HepG2 (cell line): ENCODE measurements at regions not wholly inside any gene's neighbourhood (a gene's known extent, or its start where the extent isn't known, plus 50 kb on each side); places are given as distances from the start of the nearest gene placed in this dataset.
A peak's percentile ranks its signal among the peaks of the same experiment; 100 is the strongest.

Experiments
- ATAC-seq: fragments of 200-7000 bp; cut with Tn5 transposase; 3 replicates; pipeline ENCODE4 v1.9.1; 2020; ENCODE audit warnings: mild to moderate bottlenecking, moderate library complexity
- BruUV-seq: library from RNA; stranded (reverse); fragments of 400-500 nt; replicated peaks from 2 replicates; lab custom pipeline; 2021; lab: Mats Ljungman, UMichigan
- CTCF ChIA-PET: fragments of 300-600 bp; formaldehyde crosslinking; extraction: SDS; loops from one replicate; lab custom pipeline; 2021; ENCODE audit warnings: low total read pairs, inconsistent platforms, low intra/inter-chr PET ratio; lab: Yijun Ruan, JAX
- POLR2A ChIA-PET: fragments of 350-600 bp; sonication (Branson Sonifier 250); formaldehyde crosslinking; loops from one replicate; lab custom pipeline; 2020; ENCODE audit warnings: antibody characterized with exemption, inconsistent platforms; lab: Yijun Ruan, JAX
- DNase-seq: peaks from one replicate; pipeline ENCODE4 v3.0.0-alpha.2; 2015; ENCODE audit warnings: low spot score
- FAIRE-seq: peaks from 3 replicates; lab custom pipeline; 2011; peaks lifted over from hg19 to GRCh38; lab: Jason Lieb, UNC
- H2AFZ ChIP-seq: one replicate; pipeline ENCODE4 v1.6.1; 2011; ENCODE audit warnings: low read length, inconsistent platforms
- H3K27ac ChIP-seq: fragments of 300-600 bp; 3 replicates; pipeline ENCODE4 v1.8.0; 2011; ENCODE audit warnings: mixed run types, mild to moderate bottlenecking, mixed read lengths, low read length, inconsistent platforms; ENCODE audit not compliant: insufficient read depth; ENCODE audit errors: extremely low read length
- H3K27me3 ChIP-seq, 2 experiments: fragments of 200-600 bp in 1 of 2; 2 replicates in 1 of 2; 3 replicates in 1 of 2; pipeline versions ENCODE4 v1.6.0 to v1.8.0; 2011; ENCODE audit warnings: low read length in 2 of 2, mild to moderate bottlenecking in 2 of 2, moderate library complexity in 2 of 2, inconsistent platforms in 1 of 2; ENCODE audit not compliant: insufficient read depth in 2 of 2, control insufficient read depth in 1 of 2
- H3K36me3 ChIP-seq, 2 experiments: fragments of 200-600 bp in 1 of 2; replicated peaks in 1 of 2; 2 replicates in 1 of 2; 3 replicates in 1 of 2; pipeline versions ENCODE4 v1.5.1 to v1.8.0; 2011; ENCODE audit warnings: low read length in 2 of 2, inconsistent platforms in 1 of 2; ENCODE audit not compliant: insufficient read depth in 2 of 2, control insufficient read depth in 1 of 2
- H3K4me1 ChIP-seq: 2 replicates; pipeline ENCODE4 v1.5.1; 2012; ENCODE audit warnings: low read length, inconsistent platforms; ENCODE audit not compliant: insufficient read depth
- H3K4me2 ChIP-seq: 2 replicates; pipeline ENCODE4 v1.6.0; 2011; ENCODE audit warnings: low read depth, low read length, inconsistent platforms
- H3K4me3 ChIP-seq, 3 experiments: fragments of 200-600 bp in 1 of 3; sonication (generic), shearing (Covaris generic) in 1 of 3; replicated peaks in 1 of 3; 2 replicates each; pipeline ENCODE4 v1.5.1; 2011 to 2016; ENCODE audit warnings: low read length in 3 of 3, inconsistent platforms in 2 of 3, low read depth in 2 of 3, mild to moderate bottlenecking in 2 of 3, control low read depth in 1 of 3, mixed read lengths in 1 of 3; ENCODE audit not compliant: insufficient read depth in 1 of 3
- H3K79me2 ChIP-seq: one replicate; pipeline ENCODE4 v1.6.1; 2011; ENCODE audit warnings: low read length, inconsistent platforms; ENCODE audit not compliant: insufficient read depth
- H3K9ac ChIP-seq: 2 replicates; pipeline ENCODE4 v1.6.0; 2011; ENCODE audit warnings: mild to moderate bottlenecking, low read depth, low read length, inconsistent platforms; ENCODE audit not compliant: insufficient read depth
- H3K9me3 ChIP-seq: 2 replicates; pipeline ENCODE4 v1.5.1; 2012; ENCODE audit warnings: mild to moderate bottlenecking, low read length
- H4K20me1 ChIP-seq: 2 replicates; pipeline ENCODE4 v1.6.0; 2011; ENCODE audit warnings: inconsistent platforms, mild to moderate bottlenecking, low read length, moderate library complexity; ENCODE audit not compliant: insufficient read depth
- DMTF1 ChIP-seq: sonication (generic); formaldehyde crosslinking; IDR thresholded peaks from 2 replicates; pipeline ENCODE4 v1.4.0; 2020; ENCODE audit warnings: mild to moderate bottlenecking, missing genetic modification reagents
- HDAC2 ChIP-seq: sonication (generic); formaldehyde crosslinking; IDR thresholded peaks from 2 replicates; pipeline ENCODE4 v1.4.0; 2020; ENCODE audit warnings: missing genetic modification reagents
- KDM5A ChIP-seq: fragments of 200-600 bp; sonication (generic); IDR thresholded peaks from 2 replicates; pipeline ENCODE4 v1.7.0; 2018; ENCODE audit warnings: antibody characterized with exemption, mild to moderate bottlenecking, low read length, borderline replicate concordance
- NFIC ChIP-seq: IDR thresholded peaks from 2 replicates; pipeline ENCODE4 v1.6.1; 2012; ENCODE audit warnings: mild to moderate bottlenecking, low read length, inconsistent platforms
- ZNF530 ChIP-seq: sonication (generic); formaldehyde crosslinking; IDR thresholded peaks from 2 replicates; pipeline ENCODE4 v1.5.0; 2020; ENCODE audit warnings: low read depth, mild to moderate bottlenecking, missing genetic modification reagents
- ZNF747 ChIP-seq: sonication (generic); formaldehyde crosslinking; IDR thresholded peaks from 2 replicates; pipeline ENCODE4 v1.8.1; 2023; ENCODE audit warnings: missing genetic modification reagents, mild to moderate bottlenecking, borderline replicate concordance
- ZNF768 ChIP-seq: sonication (generic); formaldehyde crosslinking; IDR thresholded peaks from 2 replicates; pipeline ENCODE4 v1.4.0; 2020; ENCODE audit warnings: missing genetic modification reagents
- WGBS: methylation state at CpG from one replicate; pipeline ENCODE4 v1.1.6; 2017; ENCODE audit warnings: low lambda C conversion rate; 5-methylcytosine and 5-hydroxymethylcytosine counted together
- in situ Hi-C: cut with HindIII; loops from 2 replicates; pipeline ENCODE4 v1.10.0; 2017; ENCODE audit warnings: low pct_unique_long_range_greater_than_20kb; ENCODE audit not compliant: extremely low pct_ligation_motif_present
- intact Hi-C: fragments of 100-400 bp; cut with micrococcal nuclease; formaldehyde crosslinking; loops from one replicate; pipeline ENCODE4 v1.10.0; 2022; ENCODE audit not compliant: unreplicated experiment

DNA sequence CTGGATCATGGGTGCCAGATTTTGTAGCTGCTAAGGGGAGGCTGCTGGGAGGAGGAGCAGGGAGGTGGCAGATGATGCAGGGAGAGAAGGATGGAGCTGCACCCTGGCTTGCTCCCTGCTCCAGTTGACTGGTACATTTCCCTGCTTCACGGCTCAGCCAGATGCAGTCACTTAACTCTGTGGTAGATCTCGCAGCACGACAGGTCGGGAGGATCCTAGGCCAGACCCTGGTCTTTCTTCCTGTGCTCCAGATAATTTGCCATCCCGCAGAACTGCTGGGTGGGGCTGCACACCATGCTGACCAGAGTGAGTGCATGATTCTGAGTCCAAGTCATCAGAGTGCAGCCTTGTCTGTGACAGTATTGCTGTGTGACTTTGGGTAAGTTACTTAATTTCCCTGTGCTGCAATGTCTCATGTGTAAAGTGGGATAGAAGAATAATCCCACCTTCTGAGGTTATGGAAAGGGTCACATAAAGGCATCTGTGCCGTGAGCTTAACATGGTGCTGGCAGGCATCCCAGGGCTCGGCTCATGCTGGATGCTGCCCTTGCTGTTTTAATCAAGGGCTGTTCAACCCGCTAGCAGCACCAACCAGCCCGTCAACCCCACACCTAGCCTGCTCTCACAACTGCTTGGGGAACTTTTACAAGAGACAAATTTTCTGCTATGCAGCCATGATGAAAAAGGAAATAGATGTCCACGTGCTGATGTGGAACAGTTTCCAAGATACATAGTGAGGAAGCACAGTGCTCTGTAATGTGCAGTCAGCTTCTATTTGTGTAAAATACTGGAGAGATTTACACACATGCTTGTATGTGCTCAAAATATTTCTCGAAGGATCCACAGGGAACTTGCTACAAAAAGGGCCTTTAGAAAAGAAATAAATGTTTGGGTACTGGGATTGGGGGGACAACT, 257.9 kb downstream of the CDH26 start:
- H2AFZ ChIP-seq = no peak overlapping the region
- intact Hi-C loops = no loop called here
- H3K4me3 ChIP-seq = no peak overlapping the region
- H3K4me2 ChIP-seq = no peak overlapping the region
- ATAC-seq = no peak
- no peak overlapping the region for H3K27ac ChIP-seq
- 1% methylated on average over 11 of the region's 11 CpGs for WGBS
- H3K9me3 ChIP-seq = no peaks in the 10 kb centered on the region
- H3K9ac ChIP-seq = no peak overlapping the region
- CTCF ChIA-PET = no interaction called here
- POLR2A ChIA-PET = no interaction called here
- BruUV-seq = no TSS peak
- no peak for TF ChIP-seq HDAC2
- TF ChIP-seq DMTF1 (CRISPR knock-in tag) = no peak
- 0 out of 2 replicates have a peak, but pooled peaks have one; percentile 37 for TF ChIP-seq ZNF768 (CRISPR knock-in tag)
- TF ChIP-seq KDM5A = no peak
- no peak for TF ChIP-seq ZNF747 (CRISPR knock-in tag)
- no peak for TF ChIP-seq NFIC
- no peak for TF ChIP-seq ZNF530 (CRISPR knock-in tag)
- no peak for FAIRE-seq
- no peak for DNase-seq
- H3K79me2 ChIP-seq = no peaks in the 10 kb centered on the region
- H4K20me1 ChIP-seq = no peaks in the 10 kb centered on the region
- H3K36me3 ChIP-seq = no peaks in the 10 kb centered on the region
- in situ Hi-C loops = loop anchor here (10.0 kb wide), 2 partner anchors 1049 to 1669 kb away; no protein-coding TSS in a partner anchor
- no peaks in the 10 kb centered on the region for H3K4me1 ChIP-seq
- H3K27me3 ChIP-seq = peaks cover 0 to 16% of the 10 kb centered on the region in 2 experiments; a peak in 2 of 5 replicates
